IMR-90 (cell line): ENCODE measurements at regions not wholly inside any gene's neighbourhood (a gene's known extent, or its start where the extent isn't known, plus 50 kb on each side); places are given as distances from the start of the nearest gene placed in this dataset.

ENCODE experiments used
- CEBPB ChIP-seq: IDR thresholded peaks from 2 replicates; pipeline ENCODE4 v1.6.1; 2012; ENCODE audit warnings: low read depth, low read length, improper control_type of control experiment
- FOS ChIP-seq: fragments of 150-350 bp; IDR thresholded peaks from 2 replicates; pipeline ENCODE4 v1.6.1; 2016; ENCODE audit warnings: low read depth, low read length
- MAZ ChIP-seq: IDR thresholded peaks from 2 replicates; pipeline ENCODE4 v1.6.1; 2012; ENCODE audit warnings: low read depth, mild to moderate bottlenecking, low read length, improper control_type of control experiment, moderate library complexity, borderline replicate concordance
- NFE2L2 ChIP-seq: fragments of 150-350 bp; IDR thresholded peaks from 2 replicates; pipeline ENCODE4 v1.6.1; 2016; ENCODE audit warnings: low read depth, mild to moderate bottlenecking, low read length
- POLR2A ChIP-seq: IDR thresholded peaks from 2 replicates; pipeline ENCODE4 v1.6.1; 2012; ENCODE audit warnings: mild to moderate bottlenecking, low read depth, low read length
- RAD21 ChIP-seq: IDR thresholded peaks from 2 replicates; pipeline ENCODE4 v1.6.1; 2012; ENCODE audit warnings: low read length, improper control_type of control experiment
- RCOR1 ChIP-seq: IDR thresholded peaks from 2 replicates; pipeline ENCODE4 v1.6.1; 2012; ENCODE audit warnings: mild to moderate bottlenecking, low read length, improper control_type of control experiment; ENCODE audit not compliant: insufficient replicate concordance
- RFX5 ChIP-seq: IDR thresholded peaks from 2 replicates; pipeline ENCODE4 v1.8.0; 2012; ENCODE audit warnings: low read depth, mild to moderate bottlenecking, low read length, moderate library complexity
- TF ChIP-seq, protein P1 (sequence below): conservative IDR thresholded peaks from 2 replicates; pipeline ENCODE4 v1.5.1; 2012; ENCODE audit warnings: mild to moderate bottlenecking, low read depth, low read length, improper control_type of control experiment
- TF ChIP-seq, protein P2 (sequence below): fragments of 150-350 bp; IDR thresholded peaks from 2 replicates; pipeline ENCODE4 v1.6.1; 2016; ENCODE audit warnings: low read depth, mild to moderate bottlenecking, low read length, moderate library complexity, borderline replicate concordance

DNA sequence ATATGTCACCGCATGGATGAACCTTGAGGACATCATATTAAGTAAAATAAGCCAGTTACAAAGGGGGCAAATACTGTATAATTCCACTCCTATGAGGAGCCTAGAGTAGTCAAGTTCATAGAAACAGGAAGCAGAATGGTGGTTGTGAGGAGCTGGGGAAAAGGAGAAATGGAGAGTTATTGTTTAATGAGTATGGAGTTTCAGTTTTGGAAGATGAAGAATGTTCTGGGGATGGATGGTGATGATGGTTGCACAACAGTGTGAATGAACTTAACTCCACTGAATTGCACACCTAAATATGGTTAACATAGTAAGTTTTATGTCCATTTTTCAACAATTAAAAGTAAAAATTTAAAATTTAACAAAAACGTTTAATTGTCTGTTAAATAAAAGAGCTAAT, 220.9 kb upstream of the JUN start:
- TF ChIP-seq, protein P1, sequence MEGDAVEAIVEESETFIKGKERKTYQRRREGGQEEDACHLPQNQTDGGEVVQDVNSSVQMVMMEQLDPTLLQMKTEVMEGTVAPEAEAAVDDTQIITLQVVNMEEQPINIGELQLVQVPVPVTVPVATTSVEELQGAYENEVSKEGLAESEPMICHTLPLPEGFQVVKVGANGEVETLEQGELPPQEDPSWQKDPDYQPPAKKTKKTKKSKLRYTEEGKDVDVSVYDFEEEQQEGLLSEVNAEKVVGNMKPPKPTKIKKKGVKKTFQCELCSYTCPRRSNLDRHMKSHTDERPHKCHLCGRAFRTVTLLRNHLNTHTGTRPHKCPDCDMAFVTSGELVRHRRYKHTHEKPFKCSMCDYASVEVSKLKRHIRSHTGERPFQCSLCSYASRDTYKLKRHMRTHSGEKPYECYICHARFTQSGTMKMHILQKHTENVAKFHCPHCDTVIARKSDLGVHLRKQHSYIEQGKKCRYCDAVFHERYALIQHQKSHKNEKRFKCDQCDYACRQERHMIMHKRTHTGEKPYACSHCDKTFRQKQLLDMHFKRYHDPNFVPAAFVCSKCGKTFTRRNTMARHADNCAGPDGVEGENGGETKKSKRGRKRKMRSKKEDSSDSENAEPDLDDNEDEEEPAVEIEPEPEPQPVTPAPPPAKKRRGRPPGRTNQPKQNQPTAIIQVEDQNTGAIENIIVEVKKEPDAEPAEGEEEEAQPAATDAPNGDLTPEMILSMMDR: no peak
- TF ChIP-seq RFX5: no peak
- no peak for TF ChIP-seq MAZ
- no peak for TF ChIP-seq RAD21
- no peak for TF ChIP-seq FOS
- TF ChIP-seq POLR2A: no peak
- TF ChIP-seq NFE2L2: no peak
- no peak for TF ChIP-seq RCOR1
- no peak for TF ChIP-seq CEBPB
- TF ChIP-seq, protein P2, sequence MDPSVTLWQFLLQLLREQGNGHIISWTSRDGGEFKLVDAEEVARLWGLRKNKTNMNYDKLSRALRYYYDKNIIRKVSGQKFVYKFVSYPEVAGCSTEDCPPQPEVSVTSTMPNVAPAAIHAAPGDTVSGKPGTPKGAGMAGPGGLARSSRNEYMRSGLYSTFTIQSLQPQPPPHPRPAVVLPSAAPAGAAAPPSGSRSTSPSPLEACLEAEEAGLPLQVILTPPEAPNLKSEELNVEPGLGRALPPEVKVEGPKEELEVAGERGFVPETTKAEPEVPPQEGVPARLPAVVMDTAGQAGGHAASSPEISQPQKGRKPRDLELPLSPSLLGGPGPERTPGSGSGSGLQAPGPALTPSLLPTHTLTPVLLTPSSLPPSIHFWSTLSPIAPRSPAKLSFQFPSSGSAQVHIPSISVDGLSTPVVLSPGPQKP: no peak
